ENCODE measurements at regions not wholly inside any gene's neighbourhood (a gene's known extent, or its start where the extent isn't known, plus 50 kb on each side); places are given as distances from the start of the nearest gene placed in this dataset.

GRCh38 chr5:86688406-86688805 lies 70.7 kb downstream of the COX7C start:
- no peak for TF ChIP-seq CTCF (IDR thresholded peaks at IDR 0.05)
- no peak for TF ChIP-seq EZH2 (IDR thresholded peaks at IDR 0.05)
